ENCODE measurements at regions not wholly inside any gene's neighbourhood (a gene's known extent, or its start where the extent isn't known, plus 50 kb on each side); places are given as distances from the start of the nearest gene placed in this dataset.

DNA sequence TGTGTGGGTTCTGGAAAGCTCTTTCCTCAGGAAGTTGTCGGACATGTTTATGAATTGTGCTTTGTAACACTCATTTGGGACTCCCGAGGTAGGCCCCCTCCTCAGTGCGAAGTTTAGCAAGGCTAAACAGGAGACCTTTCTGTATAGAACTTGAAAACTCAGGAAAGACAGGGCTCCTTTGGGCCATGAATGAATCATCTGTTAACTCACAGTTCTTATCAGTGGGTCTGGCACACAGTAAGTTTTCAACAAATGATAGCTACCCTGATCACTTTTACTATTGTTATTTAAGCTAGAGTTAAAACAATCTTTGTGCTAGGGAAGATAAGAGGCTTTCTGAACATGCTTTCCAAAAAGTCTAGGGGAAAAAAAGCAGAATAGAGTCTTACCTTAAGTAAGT lies 430.5 kb upstream of the ETAA1 start:
- Histone ChIP-seq H3K36me3 (no peaks in the 10 kb centered on the region), H3K27ac (no peak overlapping the region), H3K9me3 (no peaks in the 10 kb centered on the region), H3K4me3 (no peak overlapping the region), H3K27me3 (no peaks in the 10 kb centered on the region), H3K4me1 (no peaks in the 10 kb centered on the region)
- intact Hi-C loops (cut with DNase I; ENCODE audit: low total_unique reads): no loop called here
- no peak for DNase-seq
- TF ChIP-seq, protein P1, sequence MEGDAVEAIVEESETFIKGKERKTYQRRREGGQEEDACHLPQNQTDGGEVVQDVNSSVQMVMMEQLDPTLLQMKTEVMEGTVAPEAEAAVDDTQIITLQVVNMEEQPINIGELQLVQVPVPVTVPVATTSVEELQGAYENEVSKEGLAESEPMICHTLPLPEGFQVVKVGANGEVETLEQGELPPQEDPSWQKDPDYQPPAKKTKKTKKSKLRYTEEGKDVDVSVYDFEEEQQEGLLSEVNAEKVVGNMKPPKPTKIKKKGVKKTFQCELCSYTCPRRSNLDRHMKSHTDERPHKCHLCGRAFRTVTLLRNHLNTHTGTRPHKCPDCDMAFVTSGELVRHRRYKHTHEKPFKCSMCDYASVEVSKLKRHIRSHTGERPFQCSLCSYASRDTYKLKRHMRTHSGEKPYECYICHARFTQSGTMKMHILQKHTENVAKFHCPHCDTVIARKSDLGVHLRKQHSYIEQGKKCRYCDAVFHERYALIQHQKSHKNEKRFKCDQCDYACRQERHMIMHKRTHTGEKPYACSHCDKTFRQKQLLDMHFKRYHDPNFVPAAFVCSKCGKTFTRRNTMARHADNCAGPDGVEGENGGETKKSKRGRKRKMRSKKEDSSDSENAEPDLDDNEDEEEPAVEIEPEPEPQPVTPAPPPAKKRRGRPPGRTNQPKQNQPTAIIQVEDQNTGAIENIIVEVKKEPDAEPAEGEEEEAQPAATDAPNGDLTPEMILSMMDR (IDR thresholded peaks at IDR 0.05): no peak

DNA sequence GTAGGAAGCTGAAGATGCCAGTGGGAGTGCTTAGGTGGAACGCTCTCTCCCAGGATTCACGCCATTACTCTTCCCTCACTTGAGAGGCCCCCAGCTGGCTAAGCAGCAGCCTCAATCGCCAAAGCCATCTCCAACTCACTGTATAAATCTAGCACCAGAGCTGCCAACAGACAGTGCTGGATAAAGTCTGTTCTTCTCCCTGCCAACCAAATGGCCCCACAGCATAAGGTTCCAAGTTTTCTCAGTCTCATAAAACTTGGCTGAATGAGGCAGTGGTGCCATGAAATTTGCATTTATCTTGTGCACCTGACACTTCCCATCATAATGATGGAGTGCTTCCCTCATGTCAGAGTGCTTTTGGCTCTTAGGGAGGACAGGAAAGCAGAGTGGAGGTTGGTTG lies 428.2 kb upstream of the ETAA1 start:
- Histone ChIP-seq H3K27me3 (no peaks in the 10 kb centered on the region), H3K27ac (no peak overlapping the region), H3K4me1 (no peaks in the 10 kb centered on the region), H3K9me3 (no peaks in the 10 kb centered on the region), H3K4me3 (no peak overlapping the region), H3K36me3 (no peaks in the 10 kb centered on the region)
- no peak for DNase-seq
- intact Hi-C loops (cut with DNase I; ENCODE audit: low total_unique reads): no loop called here
- TF ChIP-seq, protein P1 (IDR thresholded peaks at IDR 0.05): no peak

DNA sequence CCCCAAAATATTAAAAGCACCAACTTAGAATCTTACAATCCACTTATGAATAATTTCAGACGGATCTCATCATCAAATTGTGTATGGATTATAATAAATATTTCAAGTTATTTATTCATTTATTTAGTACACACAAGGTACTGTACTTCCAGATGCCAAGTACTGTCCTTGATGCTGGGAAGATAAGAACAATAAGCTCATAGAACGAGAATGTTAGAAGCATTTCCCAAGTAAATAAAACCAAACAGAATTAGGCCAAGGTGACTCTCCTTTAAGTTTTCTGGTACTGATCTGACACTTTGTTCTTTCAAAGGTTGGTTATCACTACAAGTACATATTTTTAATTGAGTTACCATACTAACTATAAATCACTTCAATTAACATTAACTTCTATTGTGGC lies 416.1 kb upstream of the ETAA1 start:
- DNase-seq: no peak
- TF ChIP-seq, protein P1 (IDR thresholded peaks at IDR 0.05): no peak
- no peaks in the 10 kb centered on the region for H3K27me3 ChIP-seq
- H3K9me3 ChIP-seq: no peaks in the 10 kb centered on the region
- H3K36me3 ChIP-seq: no peaks in the 10 kb centered on the region
- H3K4me3 ChIP-seq: no peak overlapping the region
- no peaks in the 10 kb centered on the region for H3K4me1 ChIP-seq
- intact Hi-C loops (cut with DNase I; ENCODE audit: low total_unique reads): no loop called here
- no peak overlapping the region for H3K27ac ChIP-seq

DNA sequence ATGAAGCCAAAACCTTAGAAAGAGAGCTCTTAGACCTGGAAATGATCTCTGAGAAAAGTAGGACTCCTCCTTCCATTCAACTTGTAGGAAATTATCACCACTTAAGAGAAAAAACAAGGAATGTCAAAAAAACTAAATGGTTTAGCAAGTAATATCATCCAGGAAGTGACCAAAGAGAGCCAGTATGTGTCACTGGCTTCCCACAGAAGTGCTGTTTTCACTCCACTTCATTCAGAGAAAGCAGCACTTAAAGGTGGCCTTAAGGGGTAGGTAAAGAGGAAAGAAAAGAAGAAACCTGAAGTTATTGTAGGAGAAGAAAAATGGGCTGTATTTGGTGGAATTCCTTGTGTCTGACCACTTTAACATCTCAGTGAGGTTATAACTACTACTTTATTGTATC lies 414.4 kb upstream of the ETAA1 start:
- TF ChIP-seq, protein P1 (IDR thresholded peaks at IDR 0.05): no peak
- Histone ChIP-seq H3K4me3 (no peak overlapping the region), H3K36me3 (no peaks in the 10 kb centered on the region), H3K9me3 (no peaks in the 10 kb centered on the region), H3K4me1 (no peaks in the 10 kb centered on the region), H3K27ac (no peak overlapping the region), H3K27me3 (no peaks in the 10 kb centered on the region)
- DNase-seq: no peak
- intact Hi-C loops (cut with DNase I; ENCODE audit: low total_unique reads): no loop called here

DNA sequence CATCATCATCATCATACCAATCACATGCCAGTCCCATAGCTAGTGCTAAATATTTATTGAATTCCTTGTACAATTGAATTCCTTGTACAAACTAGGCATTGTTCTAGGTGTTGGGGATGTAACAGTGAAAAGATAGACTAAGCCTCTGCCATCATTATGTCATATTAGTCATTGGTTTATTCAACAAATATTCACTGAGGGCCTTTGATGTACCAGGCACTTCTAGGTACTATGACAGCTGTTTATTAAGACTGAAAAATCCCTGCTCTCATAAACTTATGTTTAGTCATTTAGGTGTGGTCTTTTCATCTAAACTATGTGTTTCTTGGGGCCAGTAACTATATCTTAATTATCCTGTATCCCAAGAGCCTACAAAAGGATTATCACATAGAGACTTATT lies 412.3 kb upstream of the ETAA1 start:
- Histone ChIP-seq H3K4me1 (no peaks in the 10 kb centered on the region), H3K27ac (no peak overlapping the region), H3K36me3 (no peaks in the 10 kb centered on the region), H3K9me3 (no peaks in the 10 kb centered on the region), H3K4me3 (no peak overlapping the region), H3K27me3 (no peaks in the 10 kb centered on the region)
- DNase-seq: no peak
- intact Hi-C loops (cut with DNase I; ENCODE audit: low total_unique reads): no loop called here
- TF ChIP-seq, protein P1 (IDR thresholded peaks at IDR 0.05): no peak

DNA sequence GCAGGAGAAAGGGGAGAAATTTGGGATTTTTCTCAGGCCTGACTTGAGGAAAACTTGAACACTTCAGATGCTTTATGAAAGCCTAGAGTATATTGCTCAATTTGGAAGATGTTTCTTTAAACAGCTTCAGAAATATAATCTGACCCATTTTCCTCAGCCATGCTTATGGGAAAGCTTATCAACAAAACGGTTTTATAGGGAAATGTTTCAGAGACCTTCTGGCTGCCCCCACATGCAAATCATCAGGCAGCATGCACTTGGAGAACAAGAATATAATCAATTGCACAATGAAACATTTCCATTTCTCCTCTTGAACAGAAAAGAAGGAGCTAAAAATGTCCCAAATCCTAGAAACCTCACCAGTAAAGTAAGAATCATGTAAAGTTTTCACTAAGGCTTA lies 411.2 kb upstream of the ETAA1 start:
- TF ChIP-seq, protein P1 (IDR thresholded peaks at IDR 0.05): no peak
- intact Hi-C loops (cut with DNase I; ENCODE audit: low total_unique reads): no loop called here
- Histone ChIP-seq H3K4me3 (no peak overlapping the region), H3K36me3 (no peaks in the 10 kb centered on the region), H3K27me3 (no peaks in the 10 kb centered on the region), H3K27ac (no peak overlapping the region), H3K4me1 (no peaks in the 10 kb centered on the region), H3K9me3 (no peaks in the 10 kb centered on the region)
- DNase-seq: no peak

Data from tibial artery (tissue), 4 donors.